G401 (cell line): ENCODE measurements at regions not wholly inside any gene's neighbourhood (a gene's known extent, or its start where the extent isn't known, plus 50 kb on each side); places are given as distances from the start of the nearest gene placed in this dataset.
"Not testable (repeated sequence)": the region's sequence is repeated elsewhere in the genome, so short reads cannot be mapped to it uniquely, and the experiment has no call there.

Experiments used
- DNase-seq: peaks from one replicate; pipeline ENCODE4 v3.0.0-alpha.2; 2015; ENCODE audit warnings: low spot score
- in situ Hi-C: cut with HindIII; loops from 2 replicates; pipeline ENCODE4 v1.10.0; 2016; ENCODE audit warnings: low sequenced_read_pairs, mixed read lengths

DNA sequence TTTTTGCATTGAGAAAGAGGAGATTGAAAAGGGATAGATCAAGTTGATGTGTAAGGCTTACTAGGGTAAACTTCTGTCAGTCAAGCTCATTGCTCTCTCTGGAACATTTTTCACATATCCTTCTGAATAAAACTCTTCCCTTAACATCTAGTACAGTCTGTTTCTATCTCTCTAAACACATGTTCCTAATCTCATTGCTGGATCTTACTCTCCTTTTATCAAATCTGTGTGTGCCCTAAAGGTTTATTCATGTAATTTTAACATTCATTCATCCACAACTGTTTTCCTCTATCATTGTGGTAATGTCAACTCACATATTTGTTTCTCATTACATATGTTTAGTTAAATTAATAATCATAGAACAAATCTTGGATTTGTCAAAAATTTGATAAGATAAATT lies 277.9 kb upstream of the GULP1 start:
- no peak for DNase-seq
- in situ Hi-C loops = no loop called here

DNA sequence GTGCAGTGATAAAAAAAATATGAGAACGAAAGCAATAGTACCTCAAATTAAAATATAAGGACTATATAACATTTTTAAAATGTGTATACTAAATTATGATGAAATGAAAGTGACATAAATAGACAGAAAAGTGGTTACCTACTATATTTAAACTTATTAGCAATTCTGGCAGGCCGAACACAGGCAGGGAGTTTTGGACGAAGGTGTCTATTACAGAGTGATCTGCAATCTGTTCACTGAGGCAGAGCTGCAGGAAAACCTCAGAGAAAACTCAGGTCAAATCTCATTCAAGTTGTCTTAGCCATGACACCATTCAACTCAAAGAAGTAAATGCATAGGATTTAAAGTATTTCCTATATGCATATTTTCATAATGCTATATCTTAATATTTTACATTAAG lies 274.8 kb upstream of the GULP1 start:
- in situ Hi-C loops = no loop called here
- no peak for DNase-seq

DNA sequence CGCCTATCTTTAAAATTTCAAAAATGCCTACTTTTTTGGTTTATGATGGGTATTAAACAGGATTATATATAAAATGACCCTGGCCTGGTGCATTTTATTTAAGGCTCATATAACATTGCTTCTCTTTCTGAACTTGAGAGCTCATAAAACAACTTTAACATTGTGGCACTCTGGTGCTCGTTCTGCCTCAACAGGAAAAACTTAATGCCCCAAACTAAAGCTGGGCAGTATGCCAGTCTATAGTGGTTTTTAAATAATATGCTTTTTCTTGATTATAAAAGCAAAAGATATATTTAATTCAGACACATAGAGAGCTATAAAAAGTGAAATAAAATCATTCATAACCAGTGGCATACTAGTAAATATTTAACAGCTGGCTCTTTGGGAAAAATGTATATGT lies 269.3 kb upstream of the GULP1 start:
- in situ Hi-C loops = no loop called here
- no peak for DNase-seq

DNA sequence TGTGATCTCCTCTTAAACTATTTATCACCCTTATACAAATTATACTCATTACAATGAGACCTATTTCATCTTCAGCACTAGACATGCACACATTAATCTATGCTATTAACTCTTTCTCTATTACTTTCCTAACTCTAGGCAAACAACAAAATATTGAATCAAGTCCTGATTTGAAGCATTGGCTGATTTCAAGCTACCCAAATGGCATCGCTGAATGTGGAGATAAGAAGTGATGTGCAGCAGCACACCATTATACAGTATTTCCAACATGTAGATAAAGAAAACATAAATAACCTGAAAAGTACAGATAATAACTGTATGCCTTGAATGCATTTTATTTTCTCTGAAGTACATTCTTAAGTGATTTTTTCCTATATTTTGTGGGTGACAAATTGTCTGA lies 268.6 kb upstream of the GULP1 start:
- no peak for DNase-seq
- in situ Hi-C loops = no loop called here

DNA sequence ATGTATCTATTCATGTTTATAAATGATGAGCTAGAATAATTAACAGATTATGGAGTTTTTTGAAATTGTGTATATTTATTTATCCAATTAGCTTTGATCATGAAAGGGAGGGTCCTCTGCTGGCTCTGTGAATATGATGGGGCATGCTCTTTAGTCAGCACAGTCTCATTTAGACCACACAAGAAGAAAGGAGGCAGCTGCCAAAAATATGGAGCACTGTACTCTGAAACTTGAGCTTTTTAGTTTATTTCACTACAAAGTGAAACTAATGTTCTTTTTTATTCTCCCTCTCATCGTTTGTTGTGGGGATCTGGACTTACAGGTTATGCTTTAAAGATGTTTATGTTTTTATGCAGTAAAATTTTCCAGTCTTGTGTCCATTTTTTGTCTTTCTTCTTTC lies 266.9 kb upstream of the GULP1 start:
- in situ Hi-C loops = no loop called here
- DNase-seq = no peak

DNA sequence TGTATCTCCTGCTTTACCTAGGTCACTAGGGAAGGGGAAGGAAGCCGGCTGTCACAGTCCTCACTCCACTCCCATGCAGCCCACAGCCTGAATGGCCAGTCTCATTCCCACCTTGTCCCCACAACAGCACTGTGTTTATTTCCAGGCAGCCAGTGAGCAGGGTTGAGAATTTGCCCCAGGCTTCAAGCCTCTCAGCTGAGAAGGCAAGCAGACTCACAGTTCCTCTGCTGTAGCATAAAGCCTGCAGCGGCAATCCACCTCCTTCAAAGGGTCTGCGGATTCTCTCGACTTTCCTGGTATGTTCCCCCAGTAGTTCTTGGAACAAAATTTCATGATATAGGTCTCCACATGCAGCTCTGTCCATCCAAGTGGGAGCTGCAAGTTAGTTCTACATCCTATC lies 262.9 kb upstream of the GULP1 start:
- DNase-seq = no peak
- in situ Hi-C loops = no loop called here

DNA sequence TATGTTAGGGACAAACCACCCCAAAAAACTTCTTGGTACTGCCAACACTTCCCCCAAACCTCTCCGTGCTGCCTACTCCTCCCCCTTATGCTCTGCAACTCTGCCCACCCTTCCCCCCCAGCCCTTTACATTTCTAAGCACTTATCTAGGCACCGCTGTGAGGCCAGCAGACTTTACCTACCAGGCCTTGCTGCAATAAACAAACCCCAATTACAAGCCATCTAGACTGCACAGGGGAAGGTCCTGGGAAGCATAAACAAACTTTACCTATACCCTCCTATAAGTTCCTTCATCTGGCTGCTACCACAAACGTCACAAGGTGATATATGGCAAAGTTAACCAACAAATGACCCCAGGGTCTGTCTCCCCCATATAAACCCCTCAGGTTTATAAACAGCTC lies 259.4 kb upstream of the GULP1 start:
- DNase-seq = no peak
- in situ Hi-C loops = no loop called here

DNA sequence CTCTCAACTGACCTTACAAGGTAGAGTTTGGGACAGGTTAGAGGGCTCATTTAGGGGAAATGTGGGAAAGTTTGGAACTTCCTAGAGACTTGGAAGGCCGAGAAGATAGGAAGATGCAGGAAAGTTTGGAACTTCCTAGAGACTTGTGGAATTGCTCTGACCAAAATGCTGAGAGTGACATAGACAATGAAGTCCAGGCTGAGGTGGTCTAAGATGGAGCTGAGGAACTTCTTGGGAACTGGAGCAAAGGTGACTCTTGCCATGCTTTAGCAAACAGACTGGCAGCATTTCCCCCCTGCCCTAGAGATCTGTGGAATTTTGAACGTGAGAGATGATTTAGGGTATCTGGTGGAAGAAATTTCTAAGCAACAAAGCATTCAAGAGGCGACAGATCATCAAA lies 258.9 kb upstream of the GULP1 start:
- in situ Hi-C loops = no loop called here
- no peak for DNase-seq

DNA sequence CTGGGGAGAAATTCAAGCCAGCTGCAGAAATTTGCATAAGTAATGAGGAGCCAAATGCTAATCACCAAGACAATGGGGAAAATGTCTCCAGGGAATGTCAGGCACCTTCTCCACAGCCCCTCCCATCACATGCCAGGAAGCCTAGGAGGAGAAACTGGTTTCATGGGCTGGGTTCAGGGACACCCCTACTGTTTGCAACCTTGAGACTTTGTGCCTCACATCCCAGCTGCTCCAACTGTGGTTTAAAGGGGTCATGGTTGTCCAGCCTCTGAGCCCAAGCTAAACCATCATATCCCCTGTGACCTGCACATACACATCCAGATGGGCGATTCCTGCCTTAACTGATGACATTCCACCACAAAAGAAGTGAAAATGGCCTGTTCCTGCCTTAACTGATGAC lies 258.4 kb upstream of the GULP1 start:
- in situ Hi-C loops, DNase-seq: not testable (repeated sequence)

DNA sequence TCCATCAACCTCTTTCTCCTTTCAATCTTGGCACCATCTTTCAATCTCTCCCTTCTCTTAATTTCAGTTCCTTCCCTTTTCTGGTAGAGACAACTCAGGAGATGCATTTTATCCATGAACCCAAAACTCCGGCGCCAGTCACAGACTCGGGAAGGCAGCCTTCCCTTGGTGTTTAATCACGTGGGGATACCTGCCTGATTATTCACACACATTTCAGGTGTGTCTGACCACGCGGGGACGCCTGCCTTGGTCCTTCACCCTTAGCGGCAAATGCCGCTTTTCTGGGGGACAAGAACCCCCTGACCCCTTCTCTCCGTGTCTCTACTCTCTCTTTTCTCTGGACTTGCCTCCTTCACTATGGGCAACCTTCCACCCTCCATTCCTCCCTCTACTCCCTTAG lies 257.6 kb upstream of the GULP1 start:
- DNase-seq, in situ Hi-C loops: not testable (repeated sequence)

DNA sequence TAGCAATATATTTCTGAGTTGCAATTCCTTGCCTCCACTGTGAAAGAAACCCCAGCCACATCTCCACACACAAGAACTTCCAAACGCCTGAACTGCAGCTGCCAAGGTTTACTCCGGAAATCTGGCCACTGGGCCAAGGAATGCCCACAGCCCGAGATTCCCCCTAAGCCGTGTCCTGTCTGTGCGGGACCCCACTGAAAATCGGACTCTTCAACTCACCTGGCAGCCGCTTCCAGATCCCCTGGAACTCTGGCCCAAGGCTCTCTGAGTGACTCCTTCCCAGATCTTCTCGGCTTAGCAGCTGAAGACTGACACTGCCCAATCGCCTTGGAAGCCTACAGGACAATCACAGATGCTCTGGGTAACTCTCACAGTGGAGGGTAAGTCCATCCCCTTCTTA lies 256.3 kb upstream of the GULP1 start:
- DNase-seq, in situ Hi-C loops: not testable (repeated sequence)

DNA sequence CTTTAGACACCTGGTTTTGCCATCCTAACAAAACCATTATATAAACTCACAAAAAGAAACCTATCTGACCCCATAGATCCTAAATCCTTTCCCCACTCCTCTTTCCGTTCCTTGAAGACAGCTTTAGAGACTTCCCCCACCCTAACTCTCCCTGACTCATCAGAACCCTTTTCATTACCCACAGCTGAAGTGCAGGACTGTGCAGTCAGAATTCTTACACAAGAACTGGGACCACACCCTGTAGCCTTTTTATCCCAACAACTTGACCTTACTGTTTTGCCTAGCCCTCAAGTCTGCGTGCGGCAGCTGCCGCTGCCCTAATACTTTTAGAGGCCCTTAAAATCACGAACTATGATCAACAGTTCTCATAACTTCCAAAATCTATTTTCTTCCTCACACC lies 254.9 kb upstream of the GULP1 start:
- in situ Hi-C loops, DNase-seq: not testable (repeated sequence)

DNA sequence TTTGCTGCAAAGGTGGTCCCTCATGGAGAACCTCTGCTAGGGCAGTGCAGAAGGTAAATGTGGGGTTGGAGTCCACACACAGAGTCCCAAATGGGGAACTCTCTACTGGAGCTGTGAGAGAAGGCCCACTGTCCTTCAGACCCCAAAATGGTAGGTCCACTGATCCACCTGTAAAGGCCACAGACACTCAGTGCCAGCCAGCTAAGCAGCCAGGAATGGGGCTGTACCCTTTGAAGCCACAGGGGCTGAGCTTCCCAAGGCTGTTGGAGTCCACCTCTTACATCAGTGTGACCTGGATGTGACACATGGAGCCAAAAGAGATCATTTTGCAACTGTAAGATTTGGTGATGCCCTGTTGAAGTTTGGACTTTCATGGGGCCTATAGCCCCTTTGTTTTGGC lies 252.4 kb upstream of the GULP1 start:
- in situ Hi-C loops = no loop called here
- DNase-seq = no peak

DNA sequence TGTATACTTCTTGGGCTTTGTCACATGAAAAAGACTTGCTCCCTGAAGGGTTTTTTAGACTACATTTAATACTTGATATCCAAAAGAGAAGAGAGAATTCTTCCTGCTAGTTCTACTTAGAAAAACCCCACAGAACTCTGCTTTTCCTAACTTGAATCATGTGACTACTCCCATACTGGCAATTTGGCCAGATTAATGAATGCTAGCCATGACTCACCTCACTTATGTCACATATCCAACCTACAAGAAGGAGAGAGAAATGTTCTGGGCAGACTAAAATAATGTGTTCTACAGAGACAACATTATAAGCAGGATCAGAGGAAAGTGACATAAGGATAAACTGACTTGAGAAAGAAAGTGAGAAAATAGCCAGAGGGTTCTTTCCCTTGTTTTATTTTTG lies 249.3 kb upstream of the GULP1 start:
- no peak for DNase-seq
- in situ Hi-C loops = no loop called here

DNA sequence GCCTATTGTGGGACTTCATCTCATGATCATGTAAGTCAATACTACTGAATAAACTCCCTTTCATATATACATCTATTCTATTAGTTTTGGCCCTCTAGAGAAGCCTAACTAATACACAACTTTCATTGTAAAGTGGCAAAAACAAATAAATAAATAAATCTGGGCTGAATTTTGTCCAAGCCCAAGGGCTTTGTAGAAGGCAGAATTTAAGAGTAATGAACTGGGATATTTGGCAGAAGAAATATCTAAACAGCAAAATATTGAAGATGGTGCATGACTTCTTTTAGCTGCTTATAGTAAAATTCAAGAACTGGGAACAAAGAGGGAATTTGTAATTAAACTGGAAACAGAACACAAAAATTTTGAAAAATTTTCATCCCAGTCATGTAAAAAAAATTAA lies 246.7 kb upstream of the GULP1 start:
- DNase-seq = no peak
- in situ Hi-C loops = no loop called here

DNA sequence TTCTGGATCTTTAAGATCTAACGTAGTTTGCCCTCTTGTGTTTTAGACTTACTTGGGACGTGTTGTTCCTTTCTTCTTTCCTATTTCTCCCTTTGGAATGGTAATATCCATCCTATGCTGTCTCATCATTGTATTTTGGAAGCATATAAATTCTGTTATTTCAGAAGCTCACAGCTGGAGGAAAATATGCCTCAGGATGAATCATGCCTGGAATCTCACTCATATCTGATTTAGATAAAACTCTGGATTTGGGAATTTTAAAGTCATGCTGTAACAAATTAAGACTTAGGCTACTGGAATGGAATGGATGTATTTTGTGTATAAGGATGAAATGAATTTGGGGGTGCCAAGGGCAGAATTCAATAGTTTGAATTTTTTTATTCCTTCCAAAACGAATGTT lies 245.2 kb upstream of the GULP1 start:
- no peak for DNase-seq
- in situ Hi-C loops = no loop called here

DNA sequence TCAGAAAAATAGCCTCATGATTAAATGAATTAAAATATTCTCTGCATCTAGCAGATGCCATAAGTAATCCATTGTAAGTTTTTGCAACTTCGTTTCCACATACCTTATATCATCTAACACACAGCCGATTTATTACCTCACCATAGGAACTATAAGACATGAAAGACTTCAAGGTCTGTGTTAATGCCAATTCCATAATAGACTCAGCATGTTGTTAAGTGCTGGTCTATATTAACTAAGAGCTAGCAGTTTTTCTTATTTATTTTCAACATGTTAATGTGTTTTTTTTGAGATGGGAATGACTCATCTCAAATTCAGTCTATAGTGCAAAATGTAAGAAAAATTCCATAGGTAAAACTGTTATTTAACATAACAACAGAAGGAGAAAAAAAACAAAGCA lies 243.9 kb upstream of the GULP1 start:
- DNase-seq = no peak
- in situ Hi-C loops = no loop called here

DNA sequence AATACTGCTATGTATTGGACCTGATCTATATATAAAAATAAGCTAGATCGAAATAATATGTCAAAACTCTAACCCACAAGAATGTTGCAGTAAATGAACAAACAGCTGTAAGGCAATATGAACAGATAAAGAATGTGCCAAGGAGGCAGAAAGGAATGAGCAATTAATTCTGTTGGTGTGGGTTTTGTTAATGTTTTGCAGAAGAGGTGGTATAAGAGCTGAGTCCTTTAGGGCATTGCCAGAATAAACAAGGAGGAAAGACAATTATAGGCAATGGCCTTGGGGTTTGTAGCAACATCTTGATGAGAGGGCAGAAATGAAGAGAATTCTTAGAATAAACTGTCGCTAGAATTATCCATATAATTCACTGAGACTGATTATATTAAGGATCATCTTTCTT lies 240.9 kb upstream of the GULP1 start:
- in situ Hi-C loops = no loop called here
- DNase-seq = no peak

DNA sequence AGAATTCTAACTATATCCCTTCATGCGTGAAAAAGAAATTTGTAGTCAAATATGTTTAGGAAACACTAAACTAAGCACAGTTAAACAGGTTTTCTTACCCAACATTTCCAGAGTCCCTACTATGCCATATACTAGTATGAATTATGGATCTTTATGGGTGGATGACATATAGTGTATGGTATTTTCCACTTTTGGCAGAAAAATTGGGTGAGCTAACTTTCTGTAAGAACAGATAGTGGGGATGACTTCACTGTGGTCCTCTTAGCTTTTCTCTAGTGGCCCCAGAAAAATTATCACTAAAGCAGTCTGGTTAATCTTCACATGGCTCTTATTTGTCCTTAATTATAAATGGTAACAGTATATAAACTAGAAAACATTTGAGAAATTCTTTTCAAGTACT lies 240.0 kb upstream of the GULP1 start:
- no peak for DNase-seq
- in situ Hi-C loops = no loop called here

DNA sequence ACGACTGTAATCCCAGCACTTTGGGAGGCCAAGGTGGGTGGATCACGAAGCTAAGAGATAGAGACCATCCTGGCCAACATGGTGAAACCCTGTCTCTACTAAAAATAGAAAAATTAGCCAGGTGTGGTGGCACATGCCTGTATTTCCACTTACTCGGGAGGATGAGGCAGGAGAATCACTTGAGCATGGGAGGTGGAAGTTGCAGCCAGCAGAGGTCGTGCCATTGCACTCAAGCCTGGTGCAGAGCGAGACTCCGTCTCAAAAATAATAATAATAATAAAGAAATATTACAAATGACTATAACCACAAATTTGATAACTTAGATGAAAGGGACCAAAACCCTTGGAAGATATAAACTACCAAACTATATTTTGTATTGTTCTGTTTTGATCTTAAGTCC lies 226.3 kb upstream of the GULP1 start:
- in situ Hi-C loops = no loop called here
- DNase-seq = no peak

DNA sequence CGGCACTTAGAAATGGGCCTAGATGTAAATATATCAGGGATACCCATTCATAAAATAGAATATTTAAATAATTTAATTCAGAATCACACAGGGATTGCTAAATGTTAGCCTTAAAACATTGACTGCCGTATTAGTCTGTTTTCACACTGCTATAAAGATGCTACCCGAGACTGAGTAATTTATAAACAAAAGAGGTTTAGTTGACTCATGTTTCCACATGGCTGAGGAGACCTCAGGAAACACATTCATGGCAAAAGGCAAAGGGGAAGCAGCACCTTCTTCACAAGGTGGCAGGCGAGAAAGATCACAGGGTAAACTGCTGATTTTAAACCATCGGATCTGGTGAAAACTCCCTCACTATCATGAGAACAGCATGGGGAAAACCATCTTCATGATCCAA lies 223.6 kb upstream of the GULP1 start:
- in situ Hi-C loops = no loop called here
- no peak for DNase-seq
